Kidney epithelial cell (primary cell): ENCODE measurements at regions not wholly inside any gene's neighbourhood (a gene's known extent, or its start where the extent isn't known, plus 50 kb on each side); places are given as distances from the start of the nearest gene placed in this dataset.

Experiments
- DNase-seq: peaks from one replicate; pipeline ENCODE4 v3.0.0-alpha.2; 2010; ENCODE audit warnings: low read depth
- H3K27me3 ChIP-seq: 2 replicates; pipeline ENCODE4 v1.6.0; 2011; ENCODE audit warnings: low read length; ENCODE audit not compliant: control insufficient read depth, insufficient read depth
- H3K36me3 ChIP-seq: 2 replicates; pipeline ENCODE4 v1.5.1; 2011; ENCODE audit warnings: low read length; ENCODE audit not compliant: control insufficient read depth, insufficient read depth
- H3K4me3 ChIP-seq: 2 replicates; pipeline ENCODE4 v1.5.1; 2011; ENCODE audit warnings: low read depth, mild to moderate bottlenecking, control low read depth, low read length
- CTCF ChIP-seq: IDR thresholded peaks from 2 replicates; pipeline ENCODE4 v1.5.1; 2011; ENCODE audit warnings: mild to moderate bottlenecking, moderate library complexity, low read length, control low read depth, inconsistent platforms; ENCODE audit not compliant: insufficient read depth, poor library complexity, severe bottlenecking

- TF ChIP-seq CTCF: no peak
- Histone ChIP-seq H3K36me3 (no peaks in the 10 kb centered on the region), H3K27me3 (peaks cover 58% of the 10 kb centered on the region), H3K4me3 (no peak overlapping the region)
- DNase-seq: no peak
Observed at GRCh38 chr4:1519787-1520661, 113.8 kb upstream of the NKX1-1 start.

GRCh38 chr4:1518997-1519700 is 112.9 kb upstream of the NKX1-1 start:
- no peak for DNase-seq
- Histone ChIP-seq H3K4me3 (no peak overlapping the region), H3K36me3 (no peaks in the 10 kb centered on the region), H3K27me3 (peaks cover 58% of the 10 kb centered on the region)
- no peak for TF ChIP-seq CTCF

GRCh38 chr4:1517592-1518411 is 111.6 kb upstream of the NKX1-1 start:
- H3K4me3 ChIP-seq: no peak overlapping the region
- no peak for DNase-seq

GRCh38 chr4:1516881-1517480 is 110.7 kb upstream of the NKX1-1 start:
- no peak for DNase-seq
- no peak for TF ChIP-seq CTCF
- peaks cover 60% of the 10 kb centered on the region for H3K27me3 ChIP-seq
- H3K36me3 ChIP-seq: no peaks in the 10 kb centered on the region
- H3K4me3 ChIP-seq: no peak overlapping the region

More at GRCh38 chr4:1517592-1518411, 111.6 kb upstream of the NKX1-1 start:
- no peaks in the 10 kb centered on the region for H3K36me3 ChIP-seq
- no peak for TF ChIP-seq CTCF
- peaks cover 60% of the 10 kb centered on the region for H3K27me3 ChIP-seq

- Histone ChIP-seq H3K27me3 (peaks cover 60% of the 10 kb centered on the region), H3K36me3 (no peaks in the 10 kb centered on the region), H3K4me3 (no peak overlapping the region)
- TF ChIP-seq CTCF: no peak
- no peak for DNase-seq
Observed at GRCh38 chr4:1516261-1516660, 110.0 kb upstream of the NKX1-1 start.
